H1 (cell line): ENCODE measurements at regions not wholly inside any gene's neighbourhood (a gene's known extent, or its start where the extent isn't known, plus 50 kb on each side); places are given as distances from the start of the nearest gene placed in this dataset.

ENCODE experiments used
- CTCF ChIA-PET: fragments of 300-600 bp; sonication (Branson Sonifier 250); formaldehyde crosslinking; loops from one replicate; lab custom pipeline; 2021; ENCODE audit not compliant: partially characterized antibody; lab: Charles Lee
- POLR2A ChIA-PET: fragments of 300-600 bp; sonication (Branson Sonifier 250); formaldehyde crosslinking; loops from one replicate; lab custom pipeline; 2021; ENCODE audit warnings: inconsistent platforms; ENCODE audit not compliant: partially characterized antibody; lab: Charles Lee
- DNase-seq, 2 experiments: peaks; one replicate each; pipeline versions ENCODE4 v3.0.0 to v3.0.0-alpha.2; 2010 to 2022; ENCODE audit warnings: low spot score in 2 of 2, low read depth in 1 of 2, mixed read lengths in 1 of 2
- FAIRE-seq: peaks from 2 replicates; lab custom pipeline; 2011; peaks lifted over from hg19 to GRCh38; lab: Jason Lieb, UNC
- H2AFZ ChIP-seq: 2 replicates; pipeline ENCODE4 v1.8.1; 2012; ENCODE audit warnings: low read length, inconsistent platforms
- H2AK5ac ChIP-seq: 2 replicates; pipeline ENCODE4 v1.6.1; 2013; ENCODE audit warnings: low read depth, low read length
- H2BK120ac ChIP-seq: replicated peaks from 2 replicates; pipeline ENCODE3; 2013; ENCODE audit warnings: low read depth, low read length, inconsistent platforms
- H2BK12ac ChIP-seq: 2 replicates; pipeline ENCODE4 v1.6.1; 2013; ENCODE audit warnings: low read depth, low read length
- H2BK15ac ChIP-seq: 2 replicates; pipeline ENCODE4 v1.6.1; 2013; ENCODE audit warnings: low read length
- H2BK20ac ChIP-seq: 2 replicates; pipeline ENCODE4 v1.6.1; 2013; ENCODE audit warnings: low read length
- H2BK5ac ChIP-seq: 2 replicates; pipeline ENCODE4 v1.6.1; 2013; ENCODE audit warnings: low read depth, low read length
- H3K14ac ChIP-seq: 2 replicates; pipeline ENCODE4 v1.6.1; 2013; ENCODE audit warnings: inconsistent platforms; ENCODE audit not compliant: insufficient read length
- H3K18ac ChIP-seq: 2 replicates; pipeline ENCODE4 v1.6.1; 2013; ENCODE audit warnings: low read length; ENCODE audit errors: extremely low read depth
- H3K23ac ChIP-seq: 2 replicates; pipeline ENCODE4 v1.6.1; 2013; ENCODE audit warnings: inconsistent platforms; ENCODE audit not compliant: insufficient read length
- H3K23me2 ChIP-seq: 2 replicates; pipeline ENCODE4 v1.6.1; 2013; ENCODE audit warnings: low read depth, low read length
- H3K27ac ChIP-seq: 2 replicates; pipeline ENCODE4 v1.6.1; 2011; ENCODE audit warnings: low read depth, low read length, inconsistent platforms
- H3K27me3 ChIP-seq, 4 experiments: replicated peaks in 1 of 4; 1 replicate in 1 of 4; 2 replicates in 3 of 4; pipeline versions ENCODE4 v1.6.1 to v1.8.1; 2011 to 2013; ENCODE audit warnings: low read length in 3 of 4, mild to moderate bottlenecking in 3 of 4, inconsistent platforms in 2 of 4, mixed read lengths in 2 of 4, moderate library complexity in 1 of 4; ENCODE audit not compliant: control insufficient read depth in 3 of 4, insufficient read depth in 3 of 4; ENCODE audit errors: extremely low read depth in 1 of 4
- H3K36me3 ChIP-seq, 4 experiments: 2 replicates each; pipeline versions ENCODE4 v1.6.1 to v1.8.1; 2011 to 2013; ENCODE audit warnings: mild to moderate bottlenecking in 4 of 4, low read length in 3 of 4, moderate library complexity in 2 of 4, control low read depth in 1 of 4, inconsistent platforms in 1 of 4; ENCODE audit not compliant: insufficient read depth in 4 of 4, control insufficient read depth in 2 of 4
- H3K4ac ChIP-seq: replicated peaks from 2 replicates; pipeline ENCODE3; 2013; ENCODE audit warnings: low read length, low read depth, mixed read lengths, inconsistent platforms; ENCODE audit not compliant: insufficient read length
- H3K4me1 ChIP-seq, 4 experiments: replicated peaks in 1 of 4; 1 replicate in 1 of 4; 2 replicates in 3 of 4; pipeline versions ENCODE4 v1.6.1 to v1.8.1; 2011 to 2013; ENCODE audit warnings: low read length in 3 of 4, inconsistent platforms in 2 of 4, mixed read lengths in 1 of 4; ENCODE audit not compliant: insufficient read depth in 4 of 4, control insufficient read depth in 3 of 4
- H3K4me2 ChIP-seq, 2 experiments: 2 replicates each; pipeline versions ENCODE4 v1.6.1 to v1.8.1; 2011 to 2013; ENCODE audit warnings: low read depth in 2 of 2, low read length in 2 of 2, control low read depth in 1 of 2, inconsistent platforms in 1 of 2, mild to moderate bottlenecking in 1 of 2; ENCODE audit not compliant: insufficient read depth in 1 of 2
- H3K4me3 ChIP-seq, 4 experiments: fragments of 200-600, 300-600 bp in 1 of 4; sonication (generic), shearing (Covaris generic), sonication (Bioruptor Twin) in 1 of 4; 2 replicates each; pipeline versions ENCODE4 v1.5.1 to v1.8.1; 2011 to 2016; ENCODE audit warnings: low read length in 4 of 4, low read depth in 3 of 4, control low read depth in 2 of 4, inconsistent platforms in 2 of 4, mild to moderate bottlenecking in 2 of 4, mixed read lengths in 1 of 4, moderate library complexity in 1 of 4; ENCODE audit not compliant: insufficient read depth in 2 of 4; ENCODE audit errors: extremely low read depth in 1 of 4
- H3K56ac ChIP-seq: replicated peaks from 2 replicates; pipeline ENCODE3; 2013; ENCODE audit warnings: low read depth, mild to moderate bottlenecking, mixed read lengths, low read length, inconsistent platforms; ENCODE audit not compliant: insufficient read length
- H3K79me1 ChIP-seq: 2 replicates; pipeline ENCODE4 v1.6.1; 2013; ENCODE audit warnings: low read depth, low read length, control low read depth
- H3K79me2 ChIP-seq, 2 experiments: 2 replicates each; pipeline versions ENCODE4 v1.6.1 to v1.8.1; 2012 to 2013; ENCODE audit warnings: low read length in 2 of 2, mild to moderate bottlenecking in 2 of 2, inconsistent platforms in 1 of 2; ENCODE audit not compliant: insufficient read depth in 2 of 2, control insufficient read depth in 1 of 2
- H3K9ac ChIP-seq, 4 experiments: replicated peaks in 1 of 4; 1 replicate in 1 of 4; 2 replicates in 3 of 4; pipeline versions ENCODE4 v1.6.1 to v1.8.1; 2011 to 2013; ENCODE audit warnings: low read depth in 3 of 4, low read length in 3 of 4, control low read depth in 2 of 4, mild to moderate bottlenecking in 2 of 4, moderate library complexity in 2 of 4, inconsistent platforms in 1 of 4; ENCODE audit errors: extremely low read depth in 1 of 4
- H3K9me3 ChIP-seq, 2 experiments: 2 replicates each; pipeline versions ENCODE4 v1.6.1 to v1.8.1; 2012 to 2013; ENCODE audit warnings: mild to moderate bottlenecking in 2 of 2, moderate library complexity in 2 of 2, control low read depth in 1 of 2, inconsistent platforms in 1 of 2, low read depth in 1 of 2, low read length in 1 of 2, mixed read lengths in 1 of 2; ENCODE audit not compliant: insufficient read depth in 2 of 2
- H4K20me1 ChIP-seq, 2 experiments: replicated peaks in 1 of 2; 2 replicates each; pipeline versions ENCODE3 to v1.8.1; 2011 to 2013; ENCODE audit warnings: inconsistent platforms in 2 of 2, low read length in 2 of 2, mild to moderate bottlenecking in 1 of 2; ENCODE audit not compliant: insufficient read depth in 2 of 2, control insufficient read depth in 1 of 2
- H4K5ac ChIP-seq: 2 replicates; pipeline ENCODE4 v1.6.1; 2013; ENCODE audit warnings: low read length, low read depth, mixed read lengths, inconsistent platforms; ENCODE audit not compliant: insufficient read length
- H4K8ac ChIP-seq: 2 replicates; pipeline ENCODE4 v1.8.0; 2013; ENCODE audit warnings: mild to moderate bottlenecking, moderate library complexity, low read length, inconsistent platforms; ENCODE audit not compliant: insufficient read depth; ENCODE audit errors: extremely low read depth
- H4K91ac ChIP-seq: replicated peaks from 2 replicates; pipeline ENCODE3; 2013; ENCODE audit warnings: low read length, mixed read lengths, inconsistent platforms; ENCODE audit not compliant: insufficient read length
- ATF2 ChIP-seq: IDR thresholded peaks from 2 replicates; pipeline ENCODE4 v1.6.1; 2012; ENCODE audit warnings: low read length, inconsistent platforms
- SRF ChIP-seq: IDR thresholded peaks from 2 replicates; pipeline ENCODE4 v1.6.1; 2011; ENCODE audit warnings: mild to moderate bottlenecking, low read depth, low read length, moderate library complexity
- WGBS, 2 experiments: shearing (Covaris generic) in 1 of 2; methylation state at CpG; one replicate each; pipeline versions ENCODE4 v1.1.6 to v1.1.7; 2013 to 2015; ENCODE audit warnings: low lambda C conversion rate in 2 of 2, mixed read lengths in 2 of 2, inconsistent platforms in 1 of 2, low coverage in 1 of 2, missing lambda C conversion rate in 1 of 2; ENCODE audit not compliant: insufficient replicate concordance in 2 of 2, insufficient coverage in 1 of 2, insufficient read length in 1 of 2; ENCODE audit errors: extremely low coverage in 1 of 2, missing lambda C conversion rate in 1 of 2; 5-methylcytosine and 5-hydroxymethylcytosine counted together

DNA sequence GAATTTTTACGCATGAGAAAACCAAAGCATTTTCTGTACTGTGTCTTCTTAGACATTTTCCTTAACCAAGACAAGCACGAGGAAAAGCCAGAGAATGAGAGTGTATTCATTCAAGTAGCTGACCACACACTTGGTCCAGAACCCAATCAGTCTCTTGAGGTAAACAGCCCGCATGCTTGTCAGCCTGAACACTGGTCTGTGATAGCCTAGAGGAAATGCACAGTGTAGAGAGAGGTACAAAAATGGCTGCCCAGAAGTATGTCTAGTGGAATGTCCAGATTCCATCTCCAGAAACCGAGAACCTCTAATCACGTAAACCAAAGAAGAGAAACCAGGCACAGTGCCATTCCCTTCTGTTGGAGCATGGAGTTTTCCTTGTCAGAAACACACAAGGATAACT lies 80.0 kb upstream of the SNX2 start:
- POLR2A ChIA-PET, result no interaction called here
- Histone ChIP-seq H3K23ac (no peak overlapping the region), H3K9me3 (no peaks in the 10 kb centered on the region), H2BK120ac (no peak overlapping the region), H3K4ac (no peak overlapping the region), H2BK5ac (no peak overlapping the region), H3K56ac (no peak overlapping the region), H2BK12ac (no peak overlapping the region), H4K20me1 (no peaks in the 10 kb centered on the region), H3K79me2 (no peaks in the 10 kb centered on the region), H3K4me3 (no peak overlapping the region), H3K14ac (no peak overlapping the region), H3K4me1 (no peaks in the 10 kb centered on the region), H4K91ac (no peak overlapping the region), H4K5ac (no peak overlapping the region), H3K36me3 (no peaks in the 10 kb centered on the region), H3K4me2 (no peak overlapping the region), H3K27ac (no peak overlapping the region), H2BK15ac (no peak overlapping the region), H3K79me1 (no peaks in the 10 kb centered on the region), H4K8ac (no peak overlapping the region), H2AFZ (no peak overlapping the region), H2AK5ac (no peak overlapping the region), H3K27me3 (no peaks in the 10 kb centered on the region), H3K23me2 (no peaks in the 10 kb centered on the region), H3K18ac (no peak overlapping the region), H2BK20ac (no peak overlapping the region), H3K9ac (no peak overlapping the region)
- no peak for TF ChIP-seq ATF2
- TF ChIP-seq SRF, result no peak
- DNase-seq (no peak), FAIRE-seq (no peak)
- WGBS, 2 experiments, result 92% methylated on average over 5 of the region's 5 CpGs; no CpG with 5 or more reads in 1 of the 2 experiments
- CTCF ChIA-PET, result interaction anchor here (1.0 to 3.5 kb wide), 2 partner anchors 10 to 37 kb away, joined by 3 to 24 read pairs; no protein-coding TSS in a partner anchor
